ENCODE measurements at regions not wholly inside any gene's neighbourhood (a gene's known extent, or its start where the extent isn't known, plus 50 kb on each side); places are given as distances from the start of the nearest gene placed in this dataset.

DNA sequence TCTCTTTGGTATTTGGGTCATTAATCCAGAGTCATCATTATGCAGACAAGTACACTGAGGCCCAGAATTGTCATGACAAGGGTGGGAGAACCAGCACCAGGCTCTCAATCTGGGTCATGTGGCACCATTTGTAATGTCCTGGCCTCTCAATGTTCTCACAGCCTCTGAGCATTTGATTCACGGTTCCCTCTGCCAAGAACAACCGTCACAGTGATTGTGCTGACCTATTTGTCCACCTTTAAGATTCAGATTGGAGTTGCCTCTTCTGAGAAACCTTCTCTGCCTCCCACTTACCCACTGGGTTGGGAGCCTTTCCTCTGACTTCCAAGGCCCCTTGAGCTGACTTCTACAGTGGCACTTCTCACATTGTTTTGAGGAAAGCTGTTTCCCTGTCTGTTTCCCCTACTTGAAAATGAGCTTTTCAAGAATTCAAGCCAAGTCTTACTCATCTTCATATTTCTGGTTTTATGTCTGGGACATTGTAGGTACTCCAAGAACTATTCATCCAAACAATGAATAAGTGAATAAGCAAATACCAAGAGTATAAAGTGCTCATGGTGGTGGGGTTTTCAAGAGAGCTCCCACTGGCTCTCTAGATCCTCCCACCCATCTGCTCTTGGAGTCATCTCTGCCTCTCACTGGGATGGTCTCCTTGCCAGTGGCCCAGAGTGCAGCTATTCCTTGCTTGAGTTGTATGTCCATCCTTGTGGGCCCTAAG is 126.4 kb upstream of the E2F8 start:
- H4K20me1 ChIP-seq (ENCODE audit: control insufficient read depth, insufficient read depth, low read depth, low read length) = no peaks in the 10 kb centered on the region
- no peak overlapping the region for H3K4me2 ChIP-seq (ENCODE audit: low read length)
- no peaks in the 10 kb centered on the region for H3K9me2 ChIP-seq (replicated peaks; ENCODE audit: control insufficient read depth, low read length)
- H3K79me2 ChIP-seq (ENCODE audit: control insufficient read depth, low read length) = no peaks in the 10 kb centered on the region
- H3K27me3 ChIP-seq (ENCODE audit: control insufficient read depth, low read length) = peaks cover 12% of the 10 kb centered on the region
- TF ChIP-seq EZH2phosphoT487 (IDR thresholded peaks at IDR 0.05; ENCODE audit: borderline replicate concordance, low read length) = no peak
- TF ChIP-seq, protein P1, sequence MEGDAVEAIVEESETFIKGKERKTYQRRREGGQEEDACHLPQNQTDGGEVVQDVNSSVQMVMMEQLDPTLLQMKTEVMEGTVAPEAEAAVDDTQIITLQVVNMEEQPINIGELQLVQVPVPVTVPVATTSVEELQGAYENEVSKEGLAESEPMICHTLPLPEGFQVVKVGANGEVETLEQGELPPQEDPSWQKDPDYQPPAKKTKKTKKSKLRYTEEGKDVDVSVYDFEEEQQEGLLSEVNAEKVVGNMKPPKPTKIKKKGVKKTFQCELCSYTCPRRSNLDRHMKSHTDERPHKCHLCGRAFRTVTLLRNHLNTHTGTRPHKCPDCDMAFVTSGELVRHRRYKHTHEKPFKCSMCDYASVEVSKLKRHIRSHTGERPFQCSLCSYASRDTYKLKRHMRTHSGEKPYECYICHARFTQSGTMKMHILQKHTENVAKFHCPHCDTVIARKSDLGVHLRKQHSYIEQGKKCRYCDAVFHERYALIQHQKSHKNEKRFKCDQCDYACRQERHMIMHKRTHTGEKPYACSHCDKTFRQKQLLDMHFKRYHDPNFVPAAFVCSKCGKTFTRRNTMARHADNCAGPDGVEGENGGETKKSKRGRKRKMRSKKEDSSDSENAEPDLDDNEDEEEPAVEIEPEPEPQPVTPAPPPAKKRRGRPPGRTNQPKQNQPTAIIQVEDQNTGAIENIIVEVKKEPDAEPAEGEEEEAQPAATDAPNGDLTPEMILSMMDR (IDR thresholded peaks at IDR 0.05; ENCODE audit: low read depth, low read length, poor library complexity, severe bottlenecking) = no peak
- H3K4me1 ChIP-seq (ENCODE audit: control insufficient read depth, low read length) = no peaks in the 10 kb centered on the region
- no peaks in the 10 kb centered on the region for H3K9me3 ChIP-seq (ENCODE audit: control insufficient read depth, insufficient read depth, low read length)
- no peak overlapping the region for H3K27ac ChIP-seq (ENCODE audit: low read depth, low read length)
- no peaks in the 10 kb centered on the region for H3K36me3 ChIP-seq (ENCODE audit: control insufficient read depth, low read length)
- no peaks in the 10 kb centered on the region for H3F3A ChIP-seq (ENCODE audit: control insufficient read depth, insufficient read depth)
- no peak overlapping the region for H3K4me3 ChIP-seq (ENCODE audit: low read length)

DNA sequence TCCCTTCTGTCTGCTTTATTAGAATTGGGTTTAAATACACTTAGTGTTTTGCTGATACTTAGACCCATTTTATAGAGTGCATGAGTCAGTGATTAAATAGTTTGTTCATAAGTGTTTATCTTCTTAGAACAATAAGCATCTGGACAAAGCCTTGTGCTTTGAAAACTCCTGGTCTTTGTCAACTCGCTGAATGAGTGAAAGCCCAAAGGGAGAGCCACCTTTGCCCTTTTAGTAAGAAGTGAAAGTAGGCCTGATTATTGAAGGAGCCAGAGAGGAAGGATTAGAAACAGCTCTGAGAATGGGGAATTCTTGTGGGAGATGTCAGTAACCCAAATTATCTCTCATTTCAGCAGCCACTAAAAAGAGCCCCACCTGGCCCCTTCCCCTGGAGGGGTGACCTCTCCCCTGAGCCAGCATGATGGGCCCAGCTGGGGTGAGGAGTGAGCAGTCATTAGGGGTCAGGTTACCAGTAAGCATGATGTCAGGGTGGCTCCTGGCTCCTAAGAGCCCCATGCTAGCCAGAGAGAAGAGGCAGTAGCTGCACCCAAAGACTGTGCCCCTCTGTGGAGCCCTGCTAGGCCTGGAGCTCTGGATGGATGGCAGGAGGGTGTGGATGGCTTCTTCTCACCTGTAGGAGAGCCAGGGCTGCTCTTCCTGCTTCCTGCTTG is 125.1 kb upstream of the E2F8 start:
- Histone ChIP-seq H3K27ac (ENCODE audit: low read depth, low read length) (no peak overlapping the region), H3K4me1 (ENCODE audit: control insufficient read depth, low read length) (no peaks in the 10 kb centered on the region), H3K27me3 (ENCODE audit: control insufficient read depth, low read length) (peaks cover 12% of the 10 kb centered on the region), H4K20me1 (ENCODE audit: control insufficient read depth, insufficient read depth, low read depth, low read length) (no peaks in the 10 kb centered on the region), H3K9me2 (replicated peaks; ENCODE audit: control insufficient read depth, low read length) (no peaks in the 10 kb centered on the region), H3K79me2 (ENCODE audit: control insufficient read depth, low read length) (no peaks in the 10 kb centered on the region), H3K4me2 (ENCODE audit: low read length) (no peak overlapping the region), H3K9me3 (ENCODE audit: control insufficient read depth, insufficient read depth, low read length) (no peaks in the 10 kb centered on the region), H3K36me3 (ENCODE audit: control insufficient read depth, low read length) (no peaks in the 10 kb centered on the region), H3K4me3 (ENCODE audit: low read length) (no peak overlapping the region), H3F3A (ENCODE audit: control insufficient read depth, insufficient read depth) (no peaks in the 10 kb centered on the region)
- no peak for TF ChIP-seq EZH2phosphoT487 (IDR thresholded peaks at IDR 0.05; ENCODE audit: borderline replicate concordance, low read length)
- TF ChIP-seq, protein P1 (IDR thresholded peaks at IDR 0.05; ENCODE audit: low read depth, low read length, poor library complexity, severe bottlenecking) = no peak

DNA sequence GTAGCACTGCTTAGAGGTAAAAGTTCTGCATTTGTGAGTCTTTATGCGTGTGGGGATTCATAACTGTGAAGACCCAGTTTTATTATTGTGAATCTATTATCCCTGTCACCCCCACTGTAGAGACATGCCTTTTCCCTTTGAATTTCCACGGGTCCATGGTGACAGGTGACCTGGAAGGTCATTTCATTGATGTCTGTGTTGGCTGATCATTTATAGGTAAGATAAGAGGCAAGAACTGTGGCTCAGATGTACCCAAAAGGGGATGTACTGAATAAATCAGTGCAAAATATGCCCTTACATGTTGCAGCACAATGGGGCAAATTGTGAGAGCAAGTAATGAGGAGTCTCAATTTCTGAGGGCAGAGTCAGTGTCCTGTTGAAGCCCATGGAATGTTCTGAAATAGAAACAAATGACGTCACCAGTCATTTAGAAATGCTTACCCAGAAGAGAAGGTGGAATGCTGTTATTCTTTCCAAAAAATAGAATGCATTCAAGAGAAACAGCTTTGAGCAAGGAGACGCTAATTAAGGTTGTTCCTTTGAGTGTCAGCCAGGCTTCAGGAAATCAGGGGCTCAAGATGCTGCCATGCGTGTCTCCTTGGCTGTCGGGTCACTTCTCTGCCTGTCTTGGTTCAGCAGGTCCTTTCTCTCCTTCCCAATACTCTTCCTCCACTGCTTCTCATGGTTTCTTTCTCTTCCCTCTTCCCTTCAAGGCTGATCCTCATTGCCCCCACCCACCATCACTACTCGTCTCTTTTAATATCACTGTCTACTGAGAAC is 118.7 kb upstream of the E2F8 start:
- Histone ChIP-seq H3K79me2 (ENCODE audit: control insufficient read depth, low read length) (no peaks in the 10 kb centered on the region), H3K4me3 (ENCODE audit: low read length) (no peak overlapping the region), H3K4me2 (ENCODE audit: low read length) (no peak overlapping the region), H3K9me2 (replicated peaks; ENCODE audit: control insufficient read depth, low read length) (no peaks in the 10 kb centered on the region), H3K27ac (ENCODE audit: low read depth, low read length) (no peak overlapping the region), H3F3A (ENCODE audit: control insufficient read depth, insufficient read depth) (no peaks in the 10 kb centered on the region), H3K36me3 (ENCODE audit: control insufficient read depth, low read length) (no peaks in the 10 kb centered on the region), H3K4me1 (ENCODE audit: control insufficient read depth, low read length) (peaks cover 9% of the 10 kb centered on the region), H3K9me3 (ENCODE audit: control insufficient read depth, insufficient read depth, low read length) (no peaks in the 10 kb centered on the region), H4K20me1 (ENCODE audit: control insufficient read depth, insufficient read depth, low read depth, low read length) (no peaks in the 10 kb centered on the region), H3K27me3 (ENCODE audit: control insufficient read depth, low read length) (peaks cover 23% of the 10 kb centered on the region; the same call in 1 of the 2 replicates)
- TF ChIP-seq EZH2phosphoT487 (IDR thresholded peaks at IDR 0.05; ENCODE audit: borderline replicate concordance, low read length) = no peak
- TF ChIP-seq, protein P1 (IDR thresholded peaks at IDR 0.05; ENCODE audit: low read depth, low read length, poor library complexity, severe bottlenecking) = no peak
